ENCODE measurements at regions not wholly inside any gene's neighbourhood (a gene's known extent, or its start where the extent isn't known, plus 50 kb on each side); places are given as distances from the start of the nearest gene placed in this dataset.

DNA sequence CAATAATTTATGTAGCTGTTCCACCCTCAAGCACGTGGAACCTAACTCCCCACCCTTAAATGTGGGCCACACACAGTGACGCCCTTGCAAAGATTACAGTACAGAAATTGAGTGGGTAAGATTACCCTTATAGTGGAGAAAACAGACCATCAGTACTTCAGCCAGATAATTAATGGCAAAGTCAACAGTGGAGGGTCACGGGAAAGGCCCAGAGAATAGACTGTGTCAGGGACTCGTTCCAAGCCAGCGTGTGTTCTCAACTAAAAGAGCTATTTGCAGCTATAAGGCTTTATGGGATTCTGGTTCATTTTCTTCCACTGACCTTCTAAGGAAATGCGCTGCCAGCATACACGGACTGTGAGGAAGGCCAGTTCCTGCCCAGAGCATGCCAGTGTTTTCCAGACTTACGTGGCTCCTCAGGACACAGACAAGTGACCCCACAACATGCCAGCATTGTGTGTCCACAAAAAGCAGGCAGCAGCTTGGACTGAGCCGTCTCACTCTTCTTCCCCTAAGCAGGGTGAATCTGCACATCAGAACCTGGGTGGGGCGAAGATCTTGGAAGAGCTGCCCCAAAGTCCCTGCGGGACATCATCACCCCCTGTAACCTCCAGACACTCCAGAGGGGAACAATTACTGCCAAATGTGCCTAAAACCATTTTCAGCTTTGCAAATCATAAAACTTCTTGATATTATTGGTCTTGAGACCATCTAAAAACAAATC, 428.5 kb downstream of the OCA2 start:
- DNase-seq: no peak

GRCh38 chr15:27669641-27670040, 429.5 kb downstream of the OCA2 start:
- no peak for DNase-seq

- no peak for DNase-seq
Observed at GRCh38 chr15:27668471-27669220, 430.5 kb downstream of the OCA2 start.

DNA sequence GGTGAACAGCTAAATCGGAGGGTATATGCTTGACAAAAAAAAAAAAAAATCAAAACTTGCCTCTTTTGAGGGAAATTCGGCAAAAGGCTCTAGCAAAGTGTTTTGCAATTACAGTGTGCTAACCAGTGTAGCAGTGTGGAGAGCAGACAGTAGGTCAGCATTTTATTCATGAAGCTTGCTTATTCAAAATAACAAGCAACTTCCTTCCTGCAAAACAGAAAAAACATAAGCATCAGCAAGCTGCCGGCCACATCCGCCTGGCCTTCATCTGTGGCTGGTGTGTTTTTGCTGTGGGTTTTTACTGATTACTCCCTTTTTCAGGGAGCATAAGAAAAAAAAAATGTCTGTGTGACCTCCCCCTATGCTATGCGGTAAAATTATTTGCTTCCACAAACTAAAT, 434.1 kb downstream of the OCA2 start:
- no peak for DNase-seq

DNA sequence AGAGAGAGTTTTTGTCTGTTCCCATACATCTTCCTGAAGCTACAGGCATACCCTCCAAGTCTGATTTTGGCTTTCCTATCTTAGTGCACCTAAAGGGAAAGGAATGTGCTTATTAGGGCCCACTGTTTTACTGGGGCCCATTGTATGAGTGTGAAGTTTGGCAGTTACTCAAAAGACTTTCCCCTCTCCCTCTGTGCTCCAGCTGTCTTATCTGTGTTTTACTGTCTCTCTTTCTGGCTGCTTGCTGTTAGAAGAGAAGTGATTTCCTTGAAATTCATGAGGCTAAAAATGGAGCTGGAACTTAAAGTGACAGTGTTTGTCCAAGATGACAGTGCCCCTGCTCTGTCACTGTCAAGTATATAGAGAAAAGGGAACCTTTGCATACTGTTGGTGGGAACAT, 436.2 kb downstream of the OCA2 start:
- DNase-seq: no peak

- no peak for DNase-seq
Observed at GRCh38 chr15:27660676-27661075, 438.4 kb downstream of the OCA2 start.

- DNase-seq: no peak
Observed at GRCh38 chr15:27656296-27656987, 442.7 kb downstream of the OCA2 start.

DNA sequence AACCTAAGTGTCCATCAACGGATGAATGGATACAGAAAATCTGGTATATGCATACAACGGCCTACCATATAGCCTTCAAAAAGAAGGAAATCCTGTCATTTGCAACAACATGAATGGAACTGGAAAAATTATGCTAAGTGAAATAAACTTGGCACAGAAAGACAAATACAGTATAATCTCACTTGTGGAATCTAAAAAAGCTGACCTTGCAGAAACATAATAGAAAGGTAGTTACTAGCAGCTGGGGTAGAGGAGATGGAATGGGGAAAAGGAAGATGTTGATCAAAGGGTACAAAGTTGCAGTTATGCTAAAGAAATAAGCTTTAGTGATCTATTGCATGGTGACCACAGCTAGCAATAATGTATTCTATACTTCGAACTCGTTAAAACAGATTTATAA, 444.1 kb downstream of the OCA2 start:
- DNase-seq: no peak

- no peak for DNase-seq
Observed at GRCh38 chr15:27650244-27650643, 448.9 kb downstream of the OCA2 start.

- DNase-seq: no peak
Observed at GRCh38 chr15:27648359-27648758, 450.8 kb downstream of the OCA2 start.

GRCh38 chr15:27646531-27646930, 452.6 kb downstream of the OCA2 start:
- DNase-seq: no peak

- no peak for DNase-seq
Observed at GRCh38 chr15:27645672-27646071, 453.4 kb downstream of the OCA2 start.

DNA sequence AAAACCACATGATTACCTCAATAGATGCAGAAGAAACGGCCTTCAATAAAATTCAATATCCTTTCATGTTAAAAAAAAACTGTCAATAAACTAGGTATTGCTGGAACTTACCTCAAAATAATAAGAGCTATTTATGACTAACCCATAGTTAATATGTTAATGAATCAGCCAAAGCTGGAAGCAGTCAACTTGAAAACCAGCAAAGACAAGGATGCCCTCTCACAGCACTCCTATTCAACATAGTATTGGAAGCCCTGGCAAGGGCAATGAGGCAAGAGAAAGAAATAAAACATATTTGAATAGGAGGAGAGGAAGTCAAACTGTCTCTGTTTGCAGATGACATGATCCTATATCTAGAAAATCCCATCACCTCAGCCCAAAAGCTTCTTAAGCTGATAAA, 456.1 kb downstream of the OCA2 start:
- DNase-seq: no peak

- DNase-seq: no peak
Observed at GRCh38 chr15:27639595-27639994, 459.5 kb downstream of the OCA2 start.

DNA sequence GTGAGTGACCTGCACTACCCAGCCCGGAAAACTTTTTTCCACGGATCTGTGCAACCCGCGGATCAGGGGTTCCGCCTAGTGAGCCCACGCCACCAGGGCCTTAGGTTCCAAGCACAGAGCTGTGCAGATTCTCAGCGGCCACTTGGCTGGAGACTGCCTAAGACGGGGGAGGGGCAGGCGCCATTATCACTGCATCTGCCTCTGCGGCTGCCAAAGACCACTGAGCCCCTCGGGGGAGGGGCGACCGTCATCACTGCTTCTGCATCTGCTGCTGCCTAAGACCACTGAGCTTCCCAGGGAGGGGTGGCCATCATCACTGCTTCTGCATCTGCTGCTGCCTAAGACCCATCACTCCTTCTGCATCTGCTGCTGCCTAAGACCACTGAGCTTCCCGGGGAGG, 460.2 kb downstream of the OCA2 start:
- no peak for DNase-seq

- no peak for DNase-seq
Observed at GRCh38 chr15:27635916-27636315, 463.2 kb downstream of the OCA2 start.

DNA sequence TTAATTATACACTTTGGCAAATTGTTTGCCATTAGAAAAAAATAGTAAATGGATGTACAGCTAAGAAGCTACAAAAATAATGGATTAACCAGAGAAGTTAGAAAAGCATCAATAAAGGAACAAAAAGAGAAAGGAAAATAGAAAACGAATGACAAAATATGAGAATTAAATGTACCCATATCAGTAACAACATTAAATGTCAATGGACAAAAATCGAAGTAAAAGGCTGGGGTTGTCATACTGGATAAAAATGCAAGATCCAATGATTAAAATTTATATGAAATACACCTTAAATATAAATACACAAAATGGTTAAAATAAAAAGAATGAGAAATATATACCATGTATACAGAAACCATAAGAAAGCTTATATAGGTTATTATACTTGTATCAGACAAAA, 470.6 kb downstream of the OCA2 start:
- DNase-seq: no peak

GRCh38 chr15:27627623-27628022, 471.5 kb downstream of the OCA2 start:
- DNase-seq: no peak

GRCh38 chr15:27623560-27624305, 475.4 kb downstream of the OCA2 start:
- DNase-seq: no peak

- no peak for DNase-seq
Observed at GRCh38 chr15:27623149-27623548, 476.0 kb downstream of the OCA2 start.

DNA sequence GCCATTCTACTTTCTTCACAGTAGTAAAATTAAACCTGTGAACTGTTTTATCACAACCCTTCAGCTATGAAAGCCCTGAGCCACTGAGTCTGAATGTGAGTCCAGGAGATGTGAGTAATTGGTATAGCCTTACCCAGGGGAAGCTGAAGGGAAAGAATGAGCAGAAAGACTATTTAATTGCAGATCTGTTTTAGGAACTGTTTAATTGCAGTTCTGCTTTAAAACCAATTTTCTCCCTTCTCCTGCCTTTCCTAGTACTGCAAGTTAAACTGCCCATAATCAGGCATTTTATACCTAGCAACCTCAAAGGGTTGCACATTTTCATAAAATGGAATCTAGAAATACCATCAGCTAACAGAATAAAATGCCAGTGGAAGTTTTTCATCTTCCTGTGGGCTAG, 476.7 kb downstream of the OCA2 start:
- DNase-seq: no peak

- no peak for DNase-seq
Observed at GRCh38 chr15:27619204-27619603, 479.9 kb downstream of the OCA2 start.

GRCh38 chr15:27617013-27617412, 482.1 kb downstream of the OCA2 start:
- no peak for DNase-seq

All from NCI-H510A (cell line).